NT2/D1 (cell line): ENCODE measurements at regions not wholly inside any gene's neighbourhood (a gene's known extent, or its start where the extent isn't known, plus 50 kb on each side); places are given as distances from the start of the nearest gene placed in this dataset.

Source experiments
- DNase-seq: peaks from one replicate; pipeline ENCODE4 v3.0.0-alpha.2; 2011; ENCODE audit warnings: low read depth, low spot score
- H3K27me3 ChIP-seq: 2 replicates; pipeline ENCODE4 v1.6.0; 2011; ENCODE audit warnings: mild to moderate bottlenecking; ENCODE audit not compliant: insufficient read length, insufficient read depth
- H3K36me3 ChIP-seq: 2 replicates; pipeline ENCODE4 v1.6.1; 2011; ENCODE audit warnings: mild to moderate bottlenecking, low read length, mixed read lengths; ENCODE audit not compliant: insufficient read depth, insufficient read length
- H3K4me1 ChIP-seq: 2 replicates; pipeline ENCODE4 v1.5.1; 2011; ENCODE audit not compliant: insufficient read depth, insufficient read length
- H3K4me3 ChIP-seq: 2 replicates; pipeline ENCODE4 v1.5.1; 2011; ENCODE audit warnings: low read depth; ENCODE audit not compliant: insufficient read length
- H3K9ac ChIP-seq: 2 replicates; pipeline ENCODE4 v1.6.0; 2011; ENCODE audit warnings: low read depth; ENCODE audit not compliant: insufficient read length
- H3K9me3 ChIP-seq: 2 replicates; pipeline ENCODE4 v1.5.1; 2011; ENCODE audit warnings: mild to moderate bottlenecking, low read length; ENCODE audit not compliant: insufficient read depth
- SUZ12 ChIP-seq: IDR thresholded peaks from 2 replicates; pipeline ENCODE4 v1.6.1; 2011; ENCODE audit not compliant: insufficient read length, insufficient read depth; ENCODE audit errors: extremely low read depth
- YY1 ChIP-seq: IDR thresholded peaks from 2 replicates; pipeline ENCODE4 v1.6.1; 2011; ENCODE audit not compliant: insufficient read length, insufficient read depth
- ZNF274 ChIP-seq: IDR thresholded peaks from 2 replicates; pipeline ENCODE4 v1.6.1; 2011; ENCODE audit warnings: mild to moderate bottlenecking, low read depth, low read length

DNA sequence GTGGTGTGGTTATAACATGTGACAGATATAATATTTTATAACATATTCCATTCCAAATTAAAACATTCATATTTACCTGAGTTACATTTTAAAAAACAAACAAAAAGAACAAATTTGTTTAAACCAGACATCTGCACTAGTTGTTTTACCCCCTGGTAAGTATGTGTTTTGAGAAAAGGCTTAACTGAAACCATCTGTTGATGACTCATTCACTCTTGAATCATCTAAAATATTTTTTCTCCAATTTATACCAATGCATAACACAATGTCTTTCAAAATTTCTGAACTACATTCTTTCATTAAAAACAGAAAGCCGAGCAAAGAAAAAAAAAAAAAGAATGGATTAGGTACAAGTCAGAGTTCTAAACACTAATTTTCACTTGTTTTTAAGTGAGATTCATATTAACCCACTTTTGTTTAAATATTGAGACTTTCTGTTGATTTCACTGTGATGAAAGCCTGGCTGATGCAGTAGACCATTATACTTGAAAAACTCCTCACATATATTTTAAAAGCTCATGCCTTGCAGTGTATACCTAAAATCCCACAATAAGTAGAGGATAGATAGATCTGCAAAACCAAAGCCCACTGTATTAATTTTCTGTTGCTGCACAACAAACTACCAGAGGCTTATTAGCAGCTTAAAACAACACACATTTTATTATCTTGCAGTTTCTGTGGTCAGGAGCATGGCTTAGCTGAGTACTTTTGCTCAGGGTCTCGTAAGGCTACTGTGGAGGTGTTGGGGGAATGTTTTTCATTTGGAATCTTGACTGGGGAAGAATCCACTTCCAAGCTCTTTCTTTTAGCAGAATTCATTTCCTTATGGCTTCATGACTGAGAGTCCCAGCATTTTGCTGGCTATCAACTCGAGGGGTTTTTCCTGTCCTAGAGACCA is 221.5 kb downstream of the PCDH18 start:
- TF ChIP-seq ZNF274 = no peak
- no peak for TF ChIP-seq SUZ12
- no peak for TF ChIP-seq YY1
- Histone ChIP-seq H3K9ac (no peak overlapping the region), H3K9me3 (no peaks in the 10 kb centered on the region)

GRCh38 chr4:137310166-137310565 is 222.1 kb downstream of the PCDH18 start:
- H3K4me3 ChIP-seq = no peak overlapping the region
- no peaks in the 10 kb centered on the region for H3K27me3 ChIP-seq
- H3K9ac ChIP-seq = no peak overlapping the region
- TF ChIP-seq ZNF274 (no peak), SUZ12 (no peak), YY1 (no peak)
- no peak for DNase-seq
- H3K4me1 ChIP-seq = no peaks in the 10 kb centered on the region
- no peaks in the 10 kb centered on the region for H3K9me3 ChIP-seq
- H3K36me3 ChIP-seq = no peaks in the 10 kb centered on the region

More for the DNA sequence above, 221.5 kb downstream of the PCDH18 start:
- H3K4me3 ChIP-seq = no peak overlapping the region
- DNase-seq = no peak
- no peaks in the 10 kb centered on the region for H3K4me1 ChIP-seq
- H3K27me3 ChIP-seq = no peaks in the 10 kb centered on the region
- no peaks in the 10 kb centered on the region for H3K36me3 ChIP-seq

GRCh38 chr4:137309424-137309823 is 222.9 kb downstream of the PCDH18 start:
- DNase-seq = no peak
- TF ChIP-seq SUZ12 (no peak), ZNF274 (no peak), YY1 (no peak)
- Histone ChIP-seq H3K4me3 (no peak overlapping the region), H3K27me3 (no peaks in the 10 kb centered on the region), H3K36me3 (no peaks in the 10 kb centered on the region), H3K9me3 (no peaks in the 10 kb centered on the region), H3K9ac (no peak overlapping the region), H3K4me1 (no peaks in the 10 kb centered on the region)

GRCh38 chr4:137307806-137308205 is 224.5 kb downstream of the PCDH18 start:
- Histone ChIP-seq H3K9ac (no peak overlapping the region), H3K27me3 (no peaks in the 10 kb centered on the region), H3K4me1 (no peaks in the 10 kb centered on the region), H3K4me3 (no peak overlapping the region), H3K36me3 (no peaks in the 10 kb centered on the region), H3K9me3 (no peaks in the 10 kb centered on the region)
- no peak for DNase-seq
- TF ChIP-seq SUZ12 = no peak
- TF ChIP-seq ZNF274 = no peak
- no peak for TF ChIP-seq YY1

DNA sequence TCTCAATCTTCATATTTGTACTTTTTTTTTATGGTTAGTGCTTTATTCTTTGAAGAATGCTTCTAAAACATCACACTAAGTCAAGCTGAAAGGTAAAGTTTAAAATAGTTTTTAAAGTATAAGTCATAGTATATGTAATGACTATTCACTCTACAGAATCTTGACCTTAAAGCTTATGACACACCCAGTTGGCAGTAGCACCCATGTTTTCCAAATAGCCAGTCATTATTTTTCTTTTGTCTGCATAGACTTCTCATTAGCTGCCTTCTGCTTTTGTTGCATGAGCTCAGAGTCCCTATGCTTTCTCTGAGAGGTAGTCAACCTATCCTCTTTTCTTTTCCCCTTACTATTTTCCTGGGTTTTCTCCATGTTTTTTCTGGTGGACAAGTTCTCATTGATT is 231.5 kb downstream of the PCDH18 start:
- Histone ChIP-seq H3K36me3 (no peaks in the 10 kb centered on the region), H3K4me1 (no peaks in the 10 kb centered on the region), H3K9ac (no peak overlapping the region), H3K9me3 (no peaks in the 10 kb centered on the region), H3K4me3 (no peak overlapping the region), H3K27me3 (no peaks in the 10 kb centered on the region)
- no peak for TF ChIP-seq YY1
- no peak for TF ChIP-seq SUZ12
- TF ChIP-seq ZNF274 = no peak
- no peak for DNase-seq

DNA sequence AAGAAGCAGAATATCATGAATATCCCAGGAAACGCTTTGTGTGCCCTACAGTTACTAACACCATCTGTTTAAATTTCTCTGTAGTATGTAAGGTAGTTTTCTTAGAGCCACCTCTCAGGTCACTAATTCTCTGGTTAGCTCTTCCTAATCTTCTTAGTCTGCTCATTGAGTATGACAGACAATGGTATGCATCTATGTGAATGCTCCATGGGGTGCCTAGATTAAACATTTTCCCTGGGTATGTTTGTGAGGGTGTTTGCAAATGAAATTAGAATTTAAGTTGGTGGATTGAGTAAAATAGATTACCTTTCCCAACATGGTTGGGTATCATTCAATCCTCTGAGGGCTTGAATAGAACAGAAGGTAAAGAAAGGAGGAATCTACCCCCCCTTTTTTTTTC is 233.0 kb downstream of the PCDH18 start:
- no peak overlapping the region for H3K9ac ChIP-seq
- H3K36me3 ChIP-seq = no peaks in the 10 kb centered on the region
- TF ChIP-seq ZNF274 = no peak
- no peak for TF ChIP-seq SUZ12
- no peak overlapping the region for H3K4me3 ChIP-seq
- no peaks in the 10 kb centered on the region for H3K4me1 ChIP-seq
- H3K27me3 ChIP-seq = no peaks in the 10 kb centered on the region
- no peaks in the 10 kb centered on the region for H3K9me3 ChIP-seq
- no peak for DNase-seq

DNA sequence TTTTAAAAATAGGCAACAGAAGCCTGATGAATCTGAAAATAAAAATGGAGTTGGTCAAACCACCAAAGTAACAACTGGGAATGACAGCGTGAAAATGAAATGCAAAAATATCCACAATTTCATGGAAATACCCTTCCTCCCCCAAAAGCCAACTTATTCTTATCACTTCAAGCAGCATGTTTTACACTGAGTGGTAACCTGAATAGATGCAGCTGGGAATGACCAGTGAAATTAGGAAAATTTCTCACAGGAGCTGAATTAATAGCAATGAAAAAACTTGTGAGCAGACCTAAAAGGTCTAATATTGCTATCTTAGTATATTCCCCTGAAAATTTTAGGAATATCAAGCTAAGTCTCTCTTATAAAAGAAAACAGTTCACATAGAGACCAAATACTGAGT is 239.0 kb downstream of the PCDH18 start:
- Histone ChIP-seq H3K4me3 (no peak overlapping the region), H3K4me1 (no peaks in the 10 kb centered on the region), H3K9ac (no peak overlapping the region), H3K36me3 (no peaks in the 10 kb centered on the region), H3K9me3 (no peaks in the 10 kb centered on the region), H3K27me3 (no peaks in the 10 kb centered on the region)
- TF ChIP-seq SUZ12 = no peak
- no peak for TF ChIP-seq YY1
- no peak for TF ChIP-seq ZNF274
- DNase-seq = no peak

- no peak for TF ChIP-seq SUZ12
- no peak for TF ChIP-seq YY1
- TF ChIP-seq ZNF274 = no peak
- DNase-seq = no peak
- Histone ChIP-seq H3K36me3 (no peaks in the 10 kb centered on the region), H3K4me1 (no peaks in the 10 kb centered on the region), H3K9me3 (no peaks in the 10 kb centered on the region), H3K27me3 (no peaks in the 10 kb centered on the region), H3K9ac (no peak overlapping the region), H3K4me3 (no peak overlapping the region)
Observed at GRCh38 chr4:137283737-137284136, 248.6 kb downstream of the PCDH18 start.
